HG02884 (cell line): ENCODE measurements at regions not wholly inside any gene's neighbourhood (a gene's known extent, or its start where the extent isn't known, plus 50 kb on each side); places are given as distances from the start of the nearest gene placed in this dataset.
A peak's percentile ranks its signal among the peaks of the same experiment; 100 is the strongest.
"Not testable (repeated sequence)": the region's sequence is repeated elsewhere in the genome, so short reads cannot be mapped to it uniquely, and the experiment has no call there.

Experiments used
- ATAC-seq: cut with Tn5 transposase; IDR thresholded peaks from one replicate; pipeline ENCODE4 v1.9.1; 2021; ENCODE audit warnings: mild to moderate bottlenecking, moderate library complexity; ENCODE audit not compliant: unreplicated experiment

DNA sequence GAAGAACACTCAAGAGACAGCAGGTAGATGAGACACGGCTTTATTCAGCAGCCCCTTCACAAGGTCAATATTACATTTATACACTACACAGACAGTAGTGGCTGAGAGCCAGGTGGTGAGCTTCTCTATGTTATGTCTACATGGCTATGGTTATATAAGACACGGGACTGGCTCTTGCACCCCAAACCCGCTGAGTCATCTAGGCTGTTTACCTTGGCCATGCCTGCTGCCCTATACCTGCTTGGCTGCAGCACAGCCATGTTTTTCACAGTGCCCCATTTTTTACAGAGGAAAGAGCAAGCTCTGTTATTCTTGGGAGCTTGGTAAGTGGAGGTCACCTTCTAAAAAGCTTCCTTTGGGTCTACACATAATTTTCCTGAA lies 231.6 kb downstream of the IGSF11 start:
- ATAC-seq, result no peak

DNA sequence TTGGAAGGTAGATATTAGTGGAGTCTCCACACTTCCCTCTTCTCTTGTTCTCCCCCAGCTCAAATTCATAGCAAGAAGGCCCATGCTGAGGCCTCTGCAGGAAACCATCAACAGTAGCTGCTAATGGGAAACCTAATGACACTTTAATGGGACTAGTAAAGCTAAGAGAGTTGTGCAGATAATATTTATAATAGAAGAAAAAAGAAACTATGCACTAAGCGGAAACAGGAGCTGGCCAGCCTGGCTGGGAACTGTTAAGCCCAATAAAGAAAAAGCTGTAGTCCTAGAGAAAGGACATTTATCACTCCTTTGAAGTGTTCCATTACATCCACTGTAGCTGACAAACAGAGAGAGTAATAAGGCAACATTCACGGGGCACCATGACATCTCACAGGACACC lies 229.6 kb downstream of the IGSF11 start:
- ATAC-seq, result no peak

- ATAC-seq, result no peak
Observed at GRCh38 chr3:118806423-118806822, 228.2 kb downstream of the IGSF11 start.

GRCh38 chr3:118807349-118807748 lies 227.3 kb downstream of the IGSF11 start:
- not testable (repeated sequence) for ATAC-seq

DNA sequence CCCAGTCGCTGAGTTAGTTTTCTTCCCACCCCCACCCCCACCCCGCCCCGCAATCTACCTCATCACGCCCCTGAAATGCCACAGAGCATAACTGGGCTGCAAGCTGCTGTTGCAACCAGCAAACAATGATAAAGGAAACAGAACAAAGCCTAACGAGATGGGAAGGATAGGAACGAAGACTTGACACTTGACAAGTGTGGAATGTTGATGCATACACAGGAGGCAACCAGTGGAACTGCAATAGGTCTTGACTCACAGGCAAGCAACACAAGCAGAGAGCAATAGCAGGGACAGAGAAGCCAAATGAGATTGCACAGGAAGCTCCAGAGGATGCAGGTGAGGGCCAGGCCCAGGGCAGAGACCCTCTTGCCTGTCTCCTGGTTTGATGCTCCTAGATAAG lies 225.9 kb downstream of the IGSF11 start:
- ATAC-seq, result no peak

GRCh38 chr3:118809696-118810498 lies 224.7 kb downstream of the IGSF11 start:
- peak; percentile 42 for ATAC-seq

DNA sequence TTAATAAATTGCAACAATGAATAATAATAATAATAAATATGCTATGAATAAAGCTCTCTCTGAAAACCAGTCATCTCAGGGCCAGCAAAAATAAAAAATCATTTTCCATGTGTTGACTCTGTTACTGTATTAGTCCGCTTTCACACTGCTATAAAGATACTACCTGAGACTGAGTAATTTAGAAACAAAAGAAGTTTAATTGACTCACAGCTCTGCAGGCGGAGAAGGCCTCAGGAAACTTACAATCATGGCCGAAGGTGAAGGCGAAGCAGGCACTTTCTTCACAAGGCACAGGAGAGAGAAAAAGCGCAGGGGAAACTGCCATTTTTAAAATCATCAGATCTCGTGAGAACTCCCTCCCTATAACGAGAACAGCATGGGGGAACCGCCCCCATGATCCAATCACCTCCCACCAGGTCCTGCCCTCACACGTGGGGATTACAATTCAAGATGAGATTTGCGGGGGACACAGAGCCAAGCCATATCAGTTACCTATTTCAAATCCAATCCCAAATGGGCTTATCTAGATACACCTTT lies 224.1 kb downstream of the IGSF11 start:
- ATAC-seq, result peak; percentile 26

DNA sequence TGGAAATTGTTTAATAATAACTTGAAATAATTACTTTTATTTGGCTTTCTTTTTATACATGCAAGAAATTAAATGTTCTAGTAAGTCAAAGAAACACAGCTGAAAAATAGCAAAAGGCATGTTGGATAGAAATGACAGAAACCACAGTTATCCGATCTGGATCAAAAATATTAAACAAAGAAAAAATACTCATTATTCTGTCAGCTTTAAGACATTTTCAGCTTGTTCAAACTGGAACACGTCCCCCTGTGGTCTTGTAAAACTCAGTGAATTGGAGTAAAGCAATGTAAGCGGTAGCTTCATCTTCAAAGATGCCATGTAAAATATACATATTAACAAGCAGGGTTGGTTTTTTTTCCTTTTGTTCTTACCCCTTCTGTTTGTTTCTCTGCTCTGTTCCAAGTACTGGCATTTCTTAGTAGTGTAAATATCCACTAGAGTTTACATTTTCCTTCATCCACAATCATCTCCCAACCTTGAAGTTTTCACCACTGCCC lies 223.4 kb downstream of the IGSF11 start:
- ATAC-seq, result no peak

- ATAC-seq, result no peak
Observed at GRCh38 chr3:118813472-118813871, 221.2 kb downstream of the IGSF11 start.

DNA sequence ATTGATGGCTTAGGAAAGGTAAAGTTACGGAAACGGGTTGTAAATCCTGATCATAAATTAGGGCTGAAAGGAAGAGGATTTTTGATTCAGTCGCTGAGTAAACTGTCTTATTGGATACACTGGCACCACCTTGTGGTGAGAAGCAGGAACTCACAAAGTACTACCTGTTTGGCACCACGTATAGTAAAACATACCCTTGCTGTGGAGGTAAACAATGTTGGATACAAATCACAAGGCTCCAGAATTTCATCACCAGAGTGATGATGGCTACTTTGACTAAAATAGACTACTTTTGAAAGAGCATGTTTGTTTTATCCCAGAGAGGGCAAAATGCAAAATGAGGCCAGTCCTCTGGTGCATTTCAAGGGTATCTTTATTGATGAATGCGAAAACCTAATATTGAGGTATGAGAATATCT lies 216.9 kb downstream of the IGSF11 start:
- peak; percentile 58 for ATAC-seq

- no peak for ATAC-seq
Observed at GRCh38 chr3:118818386-118818785, 216.3 kb downstream of the IGSF11 start.

DNA sequence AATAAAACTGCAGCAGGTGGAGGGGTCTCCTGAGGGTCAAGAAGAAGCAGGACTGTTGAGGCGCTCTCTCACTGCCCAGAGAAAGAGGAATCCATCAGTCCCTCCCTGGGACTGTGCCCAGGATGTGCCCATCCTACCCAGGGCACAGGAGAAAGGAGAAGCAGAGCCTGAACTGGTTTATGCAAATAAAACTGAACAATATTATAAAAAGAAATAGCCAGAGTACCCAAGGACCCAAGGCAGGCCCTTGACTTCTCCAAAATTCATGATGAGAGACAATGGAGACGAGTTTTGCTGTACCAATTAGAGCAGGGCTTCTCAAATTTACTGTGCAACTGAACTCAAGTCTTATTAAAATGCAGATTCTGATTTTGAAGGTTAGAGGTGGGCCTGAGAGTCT lies 211.0 kb downstream of the IGSF11 start:
- no peak for ATAC-seq

DNA sequence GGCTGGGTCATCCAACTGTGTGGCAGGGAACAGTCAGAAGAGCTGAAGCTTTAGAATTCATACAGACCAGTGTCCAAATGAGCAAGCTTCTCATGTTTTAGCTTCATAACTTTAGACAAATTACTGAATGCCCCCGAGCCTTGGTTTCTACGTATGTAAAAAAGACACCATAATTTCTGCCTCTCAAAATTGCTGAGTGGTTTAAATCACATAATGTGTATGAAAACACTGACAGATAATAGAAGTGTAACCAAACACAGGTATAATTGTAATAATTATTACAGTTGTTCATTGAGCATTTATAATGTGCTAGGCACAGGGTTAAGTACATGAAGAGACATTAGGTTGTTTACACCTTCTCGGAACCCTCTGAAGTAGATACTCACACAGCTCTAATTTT lies 207.2 kb downstream of the IGSF11 start:
- ATAC-seq, result no peak

GRCh38 chr3:118828351-118828750 lies 206.3 kb downstream of the IGSF11 start:
- ATAC-seq, result no peak

DNA sequence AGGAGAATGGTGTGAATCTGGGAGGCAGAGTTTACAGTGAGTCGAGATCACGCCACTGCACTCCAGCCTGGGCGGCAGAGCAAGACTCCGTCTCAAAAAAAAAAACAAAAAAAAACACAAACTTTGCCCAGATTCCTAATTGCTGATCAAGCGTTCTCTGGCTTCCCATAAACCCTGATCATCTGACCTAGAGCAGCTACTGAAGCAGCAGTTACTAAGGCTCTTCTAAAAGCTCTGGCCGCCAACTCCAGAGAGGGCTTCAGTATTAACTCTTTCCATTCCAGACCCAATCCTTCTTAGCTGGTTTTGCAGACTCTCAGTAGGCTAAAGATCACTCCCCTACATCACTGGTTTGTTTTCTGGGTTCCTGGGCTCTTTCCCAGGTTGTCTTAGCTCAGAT lies 201.6 kb downstream of the IGSF11 start:
- no peak for ATAC-seq

GRCh38 chr3:118838871-118839270 lies 195.8 kb downstream of the IGSF11 start:
- ATAC-seq, result no peak

- no peak for ATAC-seq
Observed at GRCh38 chr3:118842147-118842863, 192.3 kb downstream of the IGSF11 start.

DNA sequence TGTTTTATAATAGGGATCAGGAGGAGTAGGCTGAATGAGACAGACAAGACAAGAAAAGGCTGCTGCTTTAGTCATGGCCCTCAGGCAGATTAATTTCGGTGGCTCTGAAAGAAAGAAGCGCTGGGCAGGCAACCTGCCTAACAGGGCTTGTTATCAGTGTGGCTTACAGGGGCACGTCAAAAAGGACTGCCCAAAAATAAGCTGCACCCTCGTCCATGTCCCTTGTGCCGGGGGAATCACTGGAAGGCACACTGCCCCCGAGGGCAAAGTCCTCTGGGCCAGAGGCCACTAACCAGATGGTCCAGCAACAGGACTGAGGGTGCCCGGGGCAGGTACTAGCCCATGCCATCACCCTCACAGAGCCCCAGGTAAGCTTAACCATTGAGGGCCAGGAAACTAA lies 188.5 kb downstream of the IGSF11 start:
- no peak for ATAC-seq
